Fibroblast of pulmonary artery (primary cell): ENCODE measurements at regions not wholly inside any gene's neighbourhood (a gene's known extent, or its start where the extent isn't known, plus 50 kb on each side); places are given as distances from the start of the nearest gene placed in this dataset.

Source experiments
- DNase-seq: peaks from one replicate; pipeline ENCODE4 v3.0.0-alpha.2; 2010; ENCODE audit warnings: low read depth
- H3K4me3 ChIP-seq: replicated peaks from 2 replicates; pipeline ENCODE4 v1.5.1; 2011; ENCODE audit warnings: low read depth, mild to moderate bottlenecking, control low read depth, low read length, moderate library complexity
- TF ChIP-seq, protein P1 (sequence below): IDR thresholded peaks from 2 replicates; pipeline ENCODE4 v1.5.1; 2011; ENCODE audit warnings: mild to moderate bottlenecking, control low read depth, low read length, inconsistent platforms; ENCODE audit errors: missing control alignments

GRCh38 chr3:182568261-182568660 lies 225.0 kb upstream of the ATP11B start:
- no peak for DNase-seq
- TF ChIP-seq, protein P1, sequence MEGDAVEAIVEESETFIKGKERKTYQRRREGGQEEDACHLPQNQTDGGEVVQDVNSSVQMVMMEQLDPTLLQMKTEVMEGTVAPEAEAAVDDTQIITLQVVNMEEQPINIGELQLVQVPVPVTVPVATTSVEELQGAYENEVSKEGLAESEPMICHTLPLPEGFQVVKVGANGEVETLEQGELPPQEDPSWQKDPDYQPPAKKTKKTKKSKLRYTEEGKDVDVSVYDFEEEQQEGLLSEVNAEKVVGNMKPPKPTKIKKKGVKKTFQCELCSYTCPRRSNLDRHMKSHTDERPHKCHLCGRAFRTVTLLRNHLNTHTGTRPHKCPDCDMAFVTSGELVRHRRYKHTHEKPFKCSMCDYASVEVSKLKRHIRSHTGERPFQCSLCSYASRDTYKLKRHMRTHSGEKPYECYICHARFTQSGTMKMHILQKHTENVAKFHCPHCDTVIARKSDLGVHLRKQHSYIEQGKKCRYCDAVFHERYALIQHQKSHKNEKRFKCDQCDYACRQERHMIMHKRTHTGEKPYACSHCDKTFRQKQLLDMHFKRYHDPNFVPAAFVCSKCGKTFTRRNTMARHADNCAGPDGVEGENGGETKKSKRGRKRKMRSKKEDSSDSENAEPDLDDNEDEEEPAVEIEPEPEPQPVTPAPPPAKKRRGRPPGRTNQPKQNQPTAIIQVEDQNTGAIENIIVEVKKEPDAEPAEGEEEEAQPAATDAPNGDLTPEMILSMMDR: no peak
- H3K4me3 ChIP-seq: no peak overlapping the region

- no peak for DNase-seq
- TF ChIP-seq, protein P1: no peak
- no peak overlapping the region for H3K4me3 ChIP-seq
These were observed 224.4 kb upstream of the ATP11B start for GRCh38 chr3:182568876-182569275.

DNA sequence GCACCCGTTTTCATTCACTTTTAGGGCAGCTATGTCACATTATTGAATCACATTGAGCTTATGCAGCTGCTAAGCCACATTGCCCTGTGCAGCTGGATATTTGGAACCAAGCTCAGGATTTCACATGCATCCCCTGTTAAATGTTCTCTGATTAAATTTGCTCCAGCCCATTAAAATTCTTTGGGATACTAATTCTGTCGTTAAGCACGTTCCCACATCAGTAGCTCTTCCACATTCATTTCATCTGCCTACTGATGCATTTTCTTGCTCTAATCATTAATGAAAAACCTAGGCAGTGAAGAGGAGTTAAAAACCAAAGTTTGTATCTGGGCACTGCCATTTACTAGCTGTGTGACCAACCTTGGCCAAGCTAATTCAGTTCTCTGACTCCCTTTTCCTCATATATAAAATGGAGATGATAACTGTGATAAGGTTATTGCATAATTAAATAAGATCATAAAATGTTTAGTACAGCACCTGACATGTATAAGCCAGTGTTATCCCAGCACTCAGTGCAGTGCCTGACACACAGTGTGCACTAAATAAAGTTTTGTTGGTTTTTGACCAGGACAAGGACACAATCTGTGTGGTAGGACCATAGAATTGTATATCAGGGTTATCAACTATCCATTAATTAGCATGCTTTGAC lies 222.2 kb upstream of the ATP11B start:
- DNase-seq: no peak
- no peak overlapping the region for H3K4me3 ChIP-seq
- TF ChIP-seq, protein P1: no peak

GRCh38 chr3:182575941-182576340 lies 217.4 kb upstream of the ATP11B start:
- TF ChIP-seq, protein P1: no peak
- no peak overlapping the region for H3K4me3 ChIP-seq
- DNase-seq: no peak

DNA sequence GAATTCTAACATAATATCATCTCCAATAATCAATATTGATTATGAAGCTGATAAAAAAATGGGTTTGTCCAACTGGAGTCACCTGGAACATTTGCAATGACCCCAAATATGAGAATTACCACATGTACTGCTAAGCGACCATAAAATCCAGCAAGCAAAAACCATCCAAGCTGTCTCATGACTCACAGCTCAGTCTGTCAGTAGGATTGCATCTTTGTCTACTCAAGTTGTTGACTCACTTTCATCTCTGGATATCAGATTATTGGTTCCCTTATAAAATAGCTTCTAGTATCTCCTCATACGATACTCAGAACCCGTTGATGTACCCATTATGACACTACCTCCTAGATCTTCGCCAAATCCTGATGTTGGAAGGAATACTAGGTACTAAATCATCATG lies 209.8 kb upstream of the ATP11B start:
- no peak overlapping the region for H3K4me3 ChIP-seq
- DNase-seq: no peak
- TF ChIP-seq, protein P1: no peak

DNA sequence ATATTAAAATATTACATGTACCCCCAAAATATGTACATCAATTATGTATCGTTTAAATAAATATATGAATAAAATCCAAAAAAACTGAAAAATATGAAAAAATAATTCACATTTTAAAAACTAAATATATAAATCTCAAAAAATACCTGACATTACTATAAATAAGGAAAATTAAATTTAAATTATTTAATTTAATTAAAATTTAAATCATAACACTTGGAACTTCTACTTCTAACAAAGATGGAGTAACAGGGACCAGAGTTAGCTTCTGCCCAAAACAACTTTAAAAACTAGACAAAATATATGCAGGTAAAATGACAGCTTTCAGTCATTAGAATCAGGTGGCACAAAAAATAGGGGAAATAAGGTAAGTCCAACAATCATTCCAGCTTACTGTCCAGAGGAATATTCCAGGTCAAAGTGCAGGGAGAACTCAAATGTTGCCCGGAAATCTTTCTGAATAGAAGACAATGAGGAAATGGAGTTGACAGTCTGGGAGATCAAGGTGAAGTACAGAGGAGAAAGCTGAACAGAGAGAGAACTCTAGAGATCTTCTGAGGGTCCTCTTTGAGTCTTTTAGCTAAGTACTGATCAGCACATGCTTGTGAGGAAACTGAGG lies 207.7 kb upstream of the ATP11B start:
- H3K4me3 ChIP-seq: no peak overlapping the region
- DNase-seq: no peak
- TF ChIP-seq, protein P1: no peak

DNA sequence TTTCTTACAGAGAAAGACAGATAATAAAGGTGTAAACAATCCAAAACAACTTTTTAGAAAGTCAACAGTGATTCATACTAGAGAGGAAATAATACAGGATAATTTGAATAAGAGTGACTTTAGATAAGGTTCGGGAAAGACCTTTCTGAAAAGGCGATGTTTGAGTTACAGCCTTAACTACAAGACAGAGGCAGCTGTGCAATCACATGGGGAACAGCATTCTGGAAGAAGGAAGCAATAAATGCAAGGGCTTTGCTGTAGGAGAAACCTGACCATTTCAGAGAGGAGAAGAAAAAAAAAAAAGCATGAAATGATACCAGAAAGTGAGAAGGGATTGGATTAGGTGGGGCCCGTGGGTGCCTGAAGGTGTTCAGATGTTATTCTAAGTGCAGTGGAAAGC lies 200.6 kb upstream of the ATP11B start:
- TF ChIP-seq, protein P1: no peak
- DNase-seq: no peak
- no peak overlapping the region for H3K4me3 ChIP-seq
